ENCODE measurements at regions not wholly inside any gene's neighbourhood (a gene's known extent, or its start where the extent isn't known, plus 50 kb on each side); places are given as distances from the start of the nearest gene placed in this dataset.

DNA sequence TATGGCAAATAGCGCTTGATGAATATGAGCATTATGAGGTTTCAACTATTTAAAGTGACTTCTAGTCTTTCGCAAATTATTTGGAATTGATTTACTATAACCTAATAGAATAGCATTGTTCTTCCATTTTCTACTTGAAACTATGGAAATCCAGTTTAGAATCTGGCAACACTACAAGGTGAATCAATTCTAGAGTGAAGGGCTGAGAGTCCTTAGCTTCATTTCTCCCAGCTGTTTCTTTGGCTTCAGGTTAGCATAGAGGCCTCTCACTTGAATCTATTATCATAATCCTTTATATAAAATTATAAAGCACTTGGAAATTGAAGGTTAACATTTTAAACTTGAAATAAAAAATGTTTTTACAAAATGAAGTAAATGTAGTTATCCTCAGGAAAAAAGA lies 318.8 kb downstream of the CCDC85A start:
- Mint-ChIP-seq H3K36me3 (ENCODE audit: unreplicated experiment) (no peaks in the 10 kb centered on the region), H3K27me3 (ENCODE audit: unreplicated experiment) (peaks cover 11% of the 10 kb centered on the region), H3K4me3 (ENCODE audit: unreplicated experiment) (no peak overlapping the region), H3K9me3 (ENCODE audit: unreplicated experiment) (peaks cover 6% of the 10 kb centered on the region), H3K27ac (ENCODE audit: unreplicated experiment) (no peak overlapping the region), H3K4me1 (ENCODE audit: unreplicated experiment) (no peaks in the 10 kb centered on the region)
- DNase-seq (ENCODE audit: extremely low spot score, unreplicated experiment), result no peak
- TF ChIP-seq, protein P1, sequence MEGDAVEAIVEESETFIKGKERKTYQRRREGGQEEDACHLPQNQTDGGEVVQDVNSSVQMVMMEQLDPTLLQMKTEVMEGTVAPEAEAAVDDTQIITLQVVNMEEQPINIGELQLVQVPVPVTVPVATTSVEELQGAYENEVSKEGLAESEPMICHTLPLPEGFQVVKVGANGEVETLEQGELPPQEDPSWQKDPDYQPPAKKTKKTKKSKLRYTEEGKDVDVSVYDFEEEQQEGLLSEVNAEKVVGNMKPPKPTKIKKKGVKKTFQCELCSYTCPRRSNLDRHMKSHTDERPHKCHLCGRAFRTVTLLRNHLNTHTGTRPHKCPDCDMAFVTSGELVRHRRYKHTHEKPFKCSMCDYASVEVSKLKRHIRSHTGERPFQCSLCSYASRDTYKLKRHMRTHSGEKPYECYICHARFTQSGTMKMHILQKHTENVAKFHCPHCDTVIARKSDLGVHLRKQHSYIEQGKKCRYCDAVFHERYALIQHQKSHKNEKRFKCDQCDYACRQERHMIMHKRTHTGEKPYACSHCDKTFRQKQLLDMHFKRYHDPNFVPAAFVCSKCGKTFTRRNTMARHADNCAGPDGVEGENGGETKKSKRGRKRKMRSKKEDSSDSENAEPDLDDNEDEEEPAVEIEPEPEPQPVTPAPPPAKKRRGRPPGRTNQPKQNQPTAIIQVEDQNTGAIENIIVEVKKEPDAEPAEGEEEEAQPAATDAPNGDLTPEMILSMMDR (IDR thresholded peaks at IDR 0.05), result no peak

DNA sequence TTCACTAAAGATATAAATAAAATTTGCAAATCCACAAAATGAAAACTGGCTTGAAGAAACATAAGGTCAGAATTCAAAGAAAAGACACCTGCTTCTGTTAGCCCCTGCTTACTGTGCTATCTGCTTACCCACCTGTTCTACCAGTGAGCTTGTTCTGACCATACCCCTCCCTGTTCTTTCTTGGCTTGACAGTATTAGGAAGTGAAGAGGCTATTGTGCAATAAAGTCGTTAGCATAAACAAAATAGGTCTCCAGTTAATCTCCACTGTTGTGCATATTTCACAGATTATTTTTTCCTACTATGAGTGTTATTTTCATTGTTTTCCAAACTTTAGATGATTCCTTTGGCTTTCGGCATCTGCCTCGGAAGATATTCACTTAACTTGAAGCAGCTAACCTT lies 322.1 kb downstream of the CCDC85A start:
- H3K27ac Mint-ChIP-seq (ENCODE audit: unreplicated experiment), result no peak overlapping the region
- no peak overlapping the region for H3K4me3 Mint-ChIP-seq (ENCODE audit: unreplicated experiment)
- TF ChIP-seq, protein P1 (IDR thresholded peaks at IDR 0.05), result no peak
- no peaks in the 10 kb centered on the region for H3K36me3 Mint-ChIP-seq (ENCODE audit: unreplicated experiment)
- H3K27me3 Mint-ChIP-seq (ENCODE audit: unreplicated experiment), result no peaks in the 10 kb centered on the region
- no peaks in the 10 kb centered on the region for H3K4me1 Mint-ChIP-seq (ENCODE audit: unreplicated experiment)
- DNase-seq (ENCODE audit: extremely low spot score, unreplicated experiment), result no peak
- no peaks in the 10 kb centered on the region for H3K9me3 Mint-ChIP-seq (ENCODE audit: unreplicated experiment)

DNA sequence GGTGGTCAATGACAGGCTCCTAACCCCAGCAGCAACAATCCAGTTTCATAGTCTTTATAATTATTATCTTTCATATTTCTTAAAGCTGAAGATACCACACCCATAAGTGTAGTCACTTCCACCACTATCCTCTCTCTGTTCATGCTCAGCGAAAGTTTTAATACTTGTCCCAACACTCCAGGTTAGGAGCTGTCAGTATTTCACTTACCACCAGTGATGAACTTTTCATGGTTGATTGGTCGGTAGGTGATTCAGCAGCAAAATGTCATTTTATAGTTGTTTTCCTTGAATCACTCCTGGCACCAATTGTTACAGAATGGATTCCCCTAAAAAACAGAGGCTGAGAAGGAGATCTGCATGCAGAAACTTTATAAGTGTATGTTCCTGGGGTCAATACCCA lies 324.9 kb downstream of the CCDC85A start:
- Mint-ChIP-seq H3K4me3 (ENCODE audit: unreplicated experiment) (no peak overlapping the region), H3K27me3 (ENCODE audit: unreplicated experiment) (no peaks in the 10 kb centered on the region)
- TF ChIP-seq, protein P1 (IDR thresholded peaks at IDR 0.05), result no peak

DNA sequence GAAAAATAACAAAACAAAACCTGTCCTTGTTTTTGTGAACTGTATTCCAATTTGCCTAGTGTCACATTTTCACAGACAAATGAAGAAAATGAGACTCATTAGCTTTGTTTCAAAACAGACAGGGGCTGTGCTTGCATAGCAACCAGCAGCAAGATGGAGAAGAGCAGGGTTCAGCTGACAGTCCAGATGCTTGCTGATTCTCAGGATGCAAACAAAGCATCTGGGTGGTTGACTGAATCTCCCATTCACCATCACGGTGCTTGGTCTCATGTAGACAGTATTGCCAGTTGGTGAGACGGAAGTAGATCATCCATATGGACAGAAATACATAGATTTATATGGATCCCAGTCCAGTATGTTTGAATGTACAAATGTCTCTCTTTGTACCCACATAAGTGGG lies 326.8 kb downstream of the CCDC85A start:
- Mint-ChIP-seq H3K36me3 (ENCODE audit: unreplicated experiment) (no peaks in the 10 kb centered on the region), H3K4me3 (ENCODE audit: unreplicated experiment) (no peak overlapping the region), H3K27me3 (ENCODE audit: unreplicated experiment) (no peaks in the 10 kb centered on the region), H3K9me3 (ENCODE audit: unreplicated experiment) (no peaks in the 10 kb centered on the region), H3K4me1 (ENCODE audit: unreplicated experiment) (no peaks in the 10 kb centered on the region), H3K27ac (ENCODE audit: unreplicated experiment) (no peak overlapping the region)
- DNase-seq (ENCODE audit: extremely low spot score, unreplicated experiment), result no peak
- TF ChIP-seq, protein P1 (IDR thresholded peaks at IDR 0.05), result no peak

More for the DNA sequence above, 324.9 kb downstream of the CCDC85A start:
- Mint-ChIP-seq H3K27ac (ENCODE audit: unreplicated experiment) (no peak overlapping the region), H3K36me3 (ENCODE audit: unreplicated experiment) (no peaks in the 10 kb centered on the region), H3K9me3 (ENCODE audit: unreplicated experiment) (no peaks in the 10 kb centered on the region), H3K4me1 (ENCODE audit: unreplicated experiment) (no peaks in the 10 kb centered on the region)
- no peak for DNase-seq (ENCODE audit: extremely low spot score, unreplicated experiment)

DNA sequence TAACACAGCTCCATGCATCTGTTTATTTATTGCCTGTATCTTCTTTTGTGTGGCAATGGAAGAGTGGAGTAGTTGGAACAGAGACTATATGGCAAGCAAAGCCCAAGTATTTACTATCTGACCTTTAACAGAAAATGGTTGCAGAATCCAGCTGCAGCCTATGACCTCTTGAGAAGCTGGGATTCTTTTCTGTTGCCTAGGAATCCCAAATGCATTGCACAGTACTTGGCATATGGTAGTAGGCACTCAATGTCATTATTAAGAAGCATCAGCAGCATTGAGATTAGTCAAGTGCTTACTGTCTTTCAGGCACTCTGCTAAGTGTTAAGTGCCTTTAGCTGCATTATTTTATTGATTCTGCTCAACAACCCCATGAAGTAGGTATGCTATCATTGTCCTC lies 331.6 kb downstream of the CCDC85A start:
- peaks cover 3% of the 10 kb centered on the region for H3K27me3 Mint-ChIP-seq (ENCODE audit: unreplicated experiment)
- peaks cover 7% of the 10 kb centered on the region for H3K4me1 Mint-ChIP-seq (ENCODE audit: unreplicated experiment)
- DNase-seq (ENCODE audit: extremely low spot score, unreplicated experiment), result no peak
- H3K4me3 Mint-ChIP-seq (ENCODE audit: unreplicated experiment), result no peak overlapping the region
- H3K9me3 Mint-ChIP-seq (ENCODE audit: unreplicated experiment), result no peaks in the 10 kb centered on the region
- H3K36me3 Mint-ChIP-seq (ENCODE audit: unreplicated experiment), result no peaks in the 10 kb centered on the region
- TF ChIP-seq, protein P1 (IDR thresholded peaks at IDR 0.05), result no peak
- no peak overlapping the region for H3K27ac Mint-ChIP-seq (ENCODE audit: unreplicated experiment)
